ENCODE measurements at regions not wholly inside any gene's neighbourhood (a gene's known extent, or its start where the extent isn't known, plus 50 kb on each side); places are given as distances from the start of the nearest gene placed in this dataset.

DNA sequence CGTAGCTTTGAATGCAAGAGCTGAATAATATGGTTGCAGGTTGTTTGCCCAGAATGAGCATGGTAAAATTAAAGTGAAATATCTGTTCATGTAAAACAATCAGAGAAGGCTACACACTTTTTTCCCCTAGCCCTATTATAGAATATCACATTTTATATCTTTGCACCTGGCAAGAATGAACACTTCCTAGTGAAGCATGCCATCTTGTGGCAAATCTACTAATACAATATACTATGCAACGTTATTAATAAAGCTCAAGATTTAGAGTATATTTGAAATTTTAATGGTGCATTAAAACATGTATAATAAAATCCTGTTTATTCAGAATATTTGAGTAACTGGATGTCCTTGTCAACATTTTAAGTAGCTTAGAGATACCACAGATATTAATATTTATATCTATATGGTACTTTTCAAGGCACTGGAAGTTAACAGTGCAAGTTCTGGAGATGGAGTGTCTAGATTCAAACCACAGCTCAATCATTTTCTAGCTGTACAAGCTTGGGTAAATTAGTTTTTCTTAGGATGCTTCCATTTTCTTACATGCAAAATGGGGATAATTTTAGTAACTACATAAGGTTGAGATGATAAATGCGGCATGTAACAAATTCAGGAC is 643.1 kb upstream of the SEMA3D start:
- H3K27ac ChIP-seq (ENCODE audit: poor library complexity, severe bottlenecking) = no peak overlapping the region
- H3K4me3 ChIP-seq (ENCODE audit: severe bottlenecking) = no peak overlapping the region
- H3K4me1 ChIP-seq (ENCODE audit: insufficient read depth, poor library complexity, severe bottlenecking) = no peaks in the 10 kb centered on the region
- TF ChIP-seq, protein P1, sequence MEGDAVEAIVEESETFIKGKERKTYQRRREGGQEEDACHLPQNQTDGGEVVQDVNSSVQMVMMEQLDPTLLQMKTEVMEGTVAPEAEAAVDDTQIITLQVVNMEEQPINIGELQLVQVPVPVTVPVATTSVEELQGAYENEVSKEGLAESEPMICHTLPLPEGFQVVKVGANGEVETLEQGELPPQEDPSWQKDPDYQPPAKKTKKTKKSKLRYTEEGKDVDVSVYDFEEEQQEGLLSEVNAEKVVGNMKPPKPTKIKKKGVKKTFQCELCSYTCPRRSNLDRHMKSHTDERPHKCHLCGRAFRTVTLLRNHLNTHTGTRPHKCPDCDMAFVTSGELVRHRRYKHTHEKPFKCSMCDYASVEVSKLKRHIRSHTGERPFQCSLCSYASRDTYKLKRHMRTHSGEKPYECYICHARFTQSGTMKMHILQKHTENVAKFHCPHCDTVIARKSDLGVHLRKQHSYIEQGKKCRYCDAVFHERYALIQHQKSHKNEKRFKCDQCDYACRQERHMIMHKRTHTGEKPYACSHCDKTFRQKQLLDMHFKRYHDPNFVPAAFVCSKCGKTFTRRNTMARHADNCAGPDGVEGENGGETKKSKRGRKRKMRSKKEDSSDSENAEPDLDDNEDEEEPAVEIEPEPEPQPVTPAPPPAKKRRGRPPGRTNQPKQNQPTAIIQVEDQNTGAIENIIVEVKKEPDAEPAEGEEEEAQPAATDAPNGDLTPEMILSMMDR (IDR thresholded peaks at IDR 0.05; ENCODE audit: poor library complexity, severe bottlenecking) = peak; percentile 50
- no peak for DNase-seq (ENCODE audit: low spot score)
- peak; percentile 48; the same call in 1 of the 3 replicates for ATAC-seq (ENCODE audit: low read depth)
- H3K36me3 ChIP-seq (ENCODE audit: low read depth) = no peaks in the 10 kb centered on the region
- H3K27me3 ChIP-seq (ENCODE audit: insufficient read depth, poor library complexity, severe bottlenecking) = no peaks in the 10 kb centered on the region
- H3K9me3 ChIP-seq (ENCODE audit: severe bottlenecking) = no peaks in the 10 kb centered on the region

- H3K27ac ChIP-seq (ENCODE audit: poor library complexity, severe bottlenecking) = no peak overlapping the region
- no peaks in the 10 kb centered on the region for H3K9me3 ChIP-seq (ENCODE audit: severe bottlenecking)
- no peaks in the 10 kb centered on the region for H3K36me3 ChIP-seq (ENCODE audit: low read depth)
- ATAC-seq (ENCODE audit: low read depth) = no peak
- no peaks in the 10 kb centered on the region for H3K27me3 ChIP-seq (ENCODE audit: insufficient read depth, poor library complexity, severe bottlenecking)
- no peak overlapping the region for H3K4me3 ChIP-seq (ENCODE audit: severe bottlenecking)
- H3K4me1 ChIP-seq (ENCODE audit: insufficient read depth, poor library complexity, severe bottlenecking) = no peaks in the 10 kb centered on the region
- TF ChIP-seq, protein P1 (IDR thresholded peaks at IDR 0.05; ENCODE audit: poor library complexity, severe bottlenecking) = no peak
- DNase-seq (ENCODE audit: low spot score) = no peak
These were observed 642.3 kb upstream of the SEMA3D start for GRCh38 chr7:85829176-85829575.

GRCh38 chr7:85828614-85829013 is 641.8 kb upstream of the SEMA3D start:
- H3K9me3 ChIP-seq (ENCODE audit: severe bottlenecking) = no peaks in the 10 kb centered on the region
- H3K27me3 ChIP-seq (ENCODE audit: insufficient read depth, poor library complexity, severe bottlenecking) = no peaks in the 10 kb centered on the region
- TF ChIP-seq, protein P1 (IDR thresholded peaks at IDR 0.05; ENCODE audit: poor library complexity, severe bottlenecking) = no peak
- no peak overlapping the region for H3K4me3 ChIP-seq (ENCODE audit: severe bottlenecking)
- H3K27ac ChIP-seq (ENCODE audit: poor library complexity, severe bottlenecking) = no peak overlapping the region
- ATAC-seq (ENCODE audit: low read depth) (no peak), DNase-seq (ENCODE audit: low spot score) (no peak)
- H3K36me3 ChIP-seq (ENCODE audit: low read depth) = no peaks in the 10 kb centered on the region
- H3K4me1 ChIP-seq (ENCODE audit: insufficient read depth, poor library complexity, severe bottlenecking) = no peaks in the 10 kb centered on the region

GRCh38 chr7:85823396-85824080 is 636.7 kb upstream of the SEMA3D start:
- Histone ChIP-seq H3K27ac (ENCODE audit: poor library complexity, severe bottlenecking) (no peak overlapping the region), H3K36me3 (ENCODE audit: low read depth) (no peaks in the 10 kb centered on the region), H3K27me3 (ENCODE audit: insufficient read depth, poor library complexity, severe bottlenecking) (no peaks in the 10 kb centered on the region), H3K4me3 (ENCODE audit: severe bottlenecking) (no peak overlapping the region), H3K4me1 (ENCODE audit: insufficient read depth, poor library complexity, severe bottlenecking) (no peaks in the 10 kb centered on the region), H3K9me3 (ENCODE audit: severe bottlenecking) (no peaks in the 10 kb centered on the region)
- DNase-seq (ENCODE audit: low spot score) (no peak), ATAC-seq (ENCODE audit: low read depth) (no peak)
- TF ChIP-seq, protein P1 (IDR thresholded peaks at IDR 0.05; ENCODE audit: poor library complexity, severe bottlenecking) = no peak

- no peaks in the 10 kb centered on the region for H3K27me3 ChIP-seq (ENCODE audit: insufficient read depth, poor library complexity, severe bottlenecking)
- H3K27ac ChIP-seq (ENCODE audit: poor library complexity, severe bottlenecking) = no peak overlapping the region
- no peak overlapping the region for H3K4me3 ChIP-seq (ENCODE audit: severe bottlenecking)
- no peaks in the 10 kb centered on the region for H3K9me3 ChIP-seq (ENCODE audit: severe bottlenecking)
- H3K36me3 ChIP-seq (ENCODE audit: low read depth) = no peaks in the 10 kb centered on the region
- TF ChIP-seq, protein P1 (IDR thresholded peaks at IDR 0.05; ENCODE audit: poor library complexity, severe bottlenecking) = no peak
- ATAC-seq (ENCODE audit: low read depth) = no peak
- no peaks in the 10 kb centered on the region for H3K4me1 ChIP-seq (ENCODE audit: insufficient read depth, poor library complexity, severe bottlenecking)
- DNase-seq (ENCODE audit: low spot score) = no peak
These were observed 635.1 kb upstream of the SEMA3D start for GRCh38 chr7:85821926-85822325.

Data from RWPE2 (cell line).